HCT116 (cell line): ENCODE measurements at regions not wholly inside any gene's neighbourhood (a gene's known extent, or its start where the extent isn't known, plus 50 kb on each side); places are given as distances from the start of the nearest gene placed in this dataset.

Experiments used
- ATAC-seq: fragments of 200-7000 bp; cut with Tn5 transposase; 2 replicates; pipeline ENCODE4 v1.9.1; 2020; ENCODE audit warnings: mild to moderate bottlenecking, moderate library complexity
- BruUV-seq: library from RNA; stranded (reverse); fragments of 400-500 nt; replicated peaks from 2 replicates; lab custom pipeline; 2021; lab: Mats Ljungman, UMichigan
- CTCF ChIA-PET: fragments of 300-600 bp; sonication (Branson Sonifier 250); formaldehyde crosslinking; loops from one replicate; lab custom pipeline; 2021; ENCODE audit warnings: antibody characterized with exemption; lab: Charles Lee
- POLR2A ChIA-PET: fragments of 300-600, 350-600 bp; sonication (Branson Sonifier 250); formaldehyde crosslinking; loops from one replicate; lab custom pipeline; 2021; ENCODE audit warnings: antibody characterized with exemption; lab: Charles Lee
- RAD21 ChIA-PET, 2 experiments: fragments of 300-600 bp; sonication (Branson Sonifier 250); formaldehyde crosslinking; loops; one replicate each; lab custom pipeline; 2023; ENCODE audit warnings: low total read pairs in 2 of 2; ENCODE audit not compliant: uncharacterized antibody in 2 of 2, unreplicated experiment in 2 of 2, low non-redundant PET in 1 of 2; lab: Charles Lee
- DNase-seq: peaks from one replicate; pipeline ENCODE4 v3.0.0-alpha.2; 2010; ENCODE audit warnings: low read depth, low spot score
- H2AFZ ChIP-seq: fragments of 200-600 bp; shearing (Covaris generic), sonication (generic); 2 replicates; pipeline ENCODE4 v1.6.1; 2017; ENCODE audit warnings: low read depth, mixed run types, mixed read lengths, antibody characterized with exemption, low read length; ENCODE audit not compliant: poor library complexity, severe bottlenecking
- H3K27ac ChIP-seq: 2 replicates; pipeline ENCODE4 v1.5.1; 2012; ENCODE audit warnings: low read depth, low read length
- H3K27me3 ChIP-seq: fragments of 200-600 bp; sonication (generic); 2 replicates; pipeline ENCODE4 v1.6.1; 2016; ENCODE audit warnings: mixed run types, low read length, mixed read lengths; ENCODE audit not compliant: insufficient read depth
- H3K36me3 ChIP-seq, 2 experiments: fragments of 200-500 bp in 1 of 2; fragments of 200-600 bp in 1 of 2; sonication (Bioruptor generic) in 1 of 2; sonication (generic) in 1 of 2; 2 replicates each; pipeline versions ENCODE4 v1.5.1 to v1.6.1; 2014 to 2016; ENCODE audit warnings: low read length in 2 of 2, inconsistent platforms in 1 of 2, mixed read lengths in 1 of 2, mixed run types in 1 of 2; ENCODE audit not compliant: insufficient read depth in 2 of 2, control insufficient read depth in 1 of 2
- H3K4me1 ChIP-seq, 2 experiments: fragments of 200-600 bp in 1 of 2; sonication (generic) in 1 of 2; 2 replicates each; pipeline versions ENCODE4 v1.5.1 to v1.6.1; 2012 to 2017; ENCODE audit warnings: low read length in 2 of 2, inconsistent platforms in 1 of 2, mild to moderate bottlenecking in 1 of 2, mixed read lengths in 1 of 2, mixed run types in 1 of 2, moderate library complexity in 1 of 2; ENCODE audit not compliant: insufficient read depth in 2 of 2, control insufficient read depth in 1 of 2
- H3K4me2 ChIP-seq: fragments of 200-600 bp; sonication (generic); 2 replicates; pipeline ENCODE4 v1.6.1; 2017; ENCODE audit warnings: mixed run types, low read length, mixed read lengths
- H3K4me3 ChIP-seq, 2 experiments: fragments of 200-600 bp in 1 of 2; sonication (generic) in 1 of 2; replicated peaks in 1 of 2; 2 replicates each; pipeline ENCODE4 v1.5.1; 2011 to 2016; ENCODE audit warnings: low read length in 2 of 2, control low read depth in 1 of 2, low read depth in 1 of 2, mild to moderate bottlenecking in 1 of 2, mixed read lengths in 1 of 2, mixed run types in 1 of 2
- H3K79me2 ChIP-seq: fragments of 200-600 bp; sonication (generic); 2 replicates; pipeline ENCODE4 v1.6.1; 2017; ENCODE audit warnings: mild to moderate bottlenecking, mixed run types, low read length, moderate library complexity, mixed read lengths; ENCODE audit not compliant: insufficient read depth
- H3K9ac ChIP-seq: fragments of 200-600 bp; sonication (generic); 2 replicates; pipeline ENCODE4 v1.6.1; 2016; ENCODE audit warnings: low read length, mixed read lengths
- H3K9me2 ChIP-seq: fragments of 200-600 bp; sonication (generic), shearing (Covaris generic); 2 replicates; pipeline ENCODE4 v1.6.1; 2017; ENCODE audit warnings: mixed run types, mild to moderate bottlenecking, moderate library complexity; ENCODE audit not compliant: insufficient read depth
- H3K9me3 ChIP-seq, 2 experiments: fragments of 200-500 bp in 1 of 2; fragments of 200-600 bp in 1 of 2; sonication (Bioruptor generic) in 1 of 2; sonication (generic) in 1 of 2; 2 replicates each; pipeline ENCODE4 v1.6.1; 2014 to 2017; ENCODE audit warnings: low read length in 2 of 2, mixed read lengths in 2 of 2, inconsistent platforms in 1 of 2, low read depth in 1 of 2, mild to moderate bottlenecking in 1 of 2, mixed run types in 1 of 2, moderate library complexity in 1 of 2; ENCODE audit not compliant: control insufficient read depth in 1 of 2, insufficient read depth in 1 of 2
- H4K20me1 ChIP-seq: fragments of 200-600 bp; sonication (generic), shearing (Covaris generic); 2 replicates; pipeline ENCODE4 v1.6.1; 2017; ENCODE audit warnings: mixed run types, mild to moderate bottlenecking, moderate library complexity; ENCODE audit not compliant: insufficient read depth
- ATF3 ChIP-seq: IDR thresholded peaks from 2 replicates; pipeline ENCODE4 v1.6.1; 2012
- CBX3 ChIP-seq: IDR thresholded peaks from 2 replicates; pipeline ENCODE4 v1.6.1; 2012; ENCODE audit warnings: low read depth
- CEBPB ChIP-seq: IDR thresholded peaks from 2 replicates; pipeline ENCODE4 v1.6.1; 2012; ENCODE audit warnings: low read depth
- EGR1 ChIP-seq: IDR thresholded peaks from 2 replicates; pipeline ENCODE4 v1.6.1; 2012; ENCODE audit warnings: low read depth
- EZH2 ChIP-seq: fragments of 200-600 bp; sonication (generic); IDR thresholded peaks from 2 replicates; pipeline ENCODE4 v1.6.1; 2017; ENCODE audit warnings: antibody characterized with exemption, mixed run types
- EZH2phosphoT487 ChIP-seq: fragments of 200-600 bp; IDR thresholded peaks from 2 replicates; pipeline ENCODE4 v1.6.1; 2018; ENCODE audit warnings: antibody characterized with exemption, borderline replicate concordance
- JUND ChIP-seq: IDR thresholded peaks from 2 replicates; pipeline ENCODE4 v1.6.1; 2012
- POLR2A ChIP-seq: IDR thresholded peaks from 2 replicates; pipeline ENCODE4 v1.7.0; 2011; ENCODE audit warnings: borderline replicate concordance; ENCODE audit not compliant: insufficient read depth, insufficient read length; ENCODE audit errors: extremely low read depth
- POLR2AphosphoS5 ChIP-seq: IDR thresholded peaks from 2 replicates; pipeline ENCODE4 v1.6.1; 2011; ENCODE audit warnings: mild to moderate bottlenecking, low read depth, low read length, moderate library complexity
- REST ChIP-seq: IDR thresholded peaks from 2 replicates; pipeline ENCODE4 v1.6.1; 2012; ENCODE audit warnings: low read depth
- SIN3A ChIP-seq: IDR thresholded peaks from 2 replicates; pipeline ENCODE4 v1.6.1; 2012; ENCODE audit warnings: low read depth
- SP1 ChIP-seq: IDR thresholded peaks from 2 replicates; pipeline ENCODE4 v1.6.1; 2012; ENCODE audit warnings: low read depth
- TCF7L2 ChIP-seq: IDR thresholded peaks from 2 replicates; pipeline ENCODE4 v1.7.0; 2011; ENCODE audit warnings: borderline replicate concordance, inconsistent platforms; ENCODE audit not compliant: insufficient read depth, insufficient read length; ENCODE audit errors: extremely low read depth
- ZFX ChIP-seq: fragments of 450-650 bp; IDR thresholded peaks from 2 replicates; pipeline ENCODE4 v1.6.1; 2017
- intact Hi-C: fragments of 100-400 bp; cut with micrococcal nuclease; formaldehyde crosslinking; loops from 2 replicates; pipeline ENCODE4 v1.10.0; 2022

- no peak for ATAC-seq
- Histone ChIP-seq H3K36me3 (no peaks in the 10 kb centered on the region), H3K4me2 (no peak overlapping the region), H4K20me1 (no peaks in the 10 kb centered on the region), H2AFZ (no peak overlapping the region), H3K9me2 (no peaks in the 10 kb centered on the region), H3K27ac (no peak overlapping the region), H3K9ac (no peak overlapping the region), H3K27me3 (no peaks in the 10 kb centered on the region), H3K4me3 (no peak overlapping the region), H3K9me3 (no peaks in the 10 kb centered on the region), H3K4me1 (no peaks in the 10 kb centered on the region; a peak in 1 of 4 replicates), H3K79me2 (no peaks in the 10 kb centered on the region)
- no peak for DNase-seq
- ChIA-PET CTCF (no interaction called here), RAD21 (no interaction called here), POLR2A (no interaction called here)
- intact Hi-C loops = no loop called here
- no peak for TF ChIP-seq ZFX
- BruUV-seq = no TSS peak
Observed at GRCh38 chr9:113649054-113649453, 185.5 kb downstream of the RGS3 start.

- no peak for ATAC-seq
- TF ChIP-seq POLR2AphosphoS5 = no peak
- TF ChIP-seq JUND = no peak
- TF ChIP-seq ATF3 = no peak
- TF ChIP-seq EZH2phosphoT487 = no peak
- TF ChIP-seq EZH2 = no peak
- TF ChIP-seq SP1 = no peak
- no peak for TF ChIP-seq POLR2A
- TF ChIP-seq SIN3A = no peak
- no peak for TF ChIP-seq CEBPB
- TF ChIP-seq EGR1 = no peak
- no peak for TF ChIP-seq TCF7L2
- TF ChIP-seq REST = no peak
- TF ChIP-seq CBX3 = no peak
- RAD21 ChIA-PET = no interaction called here
- no peak for DNase-seq
- Histone ChIP-seq H2AFZ (no peak overlapping the region), H3K4me2 (no peak overlapping the region), H3K4me3 (no peak overlapping the region), H3K4me1 (no peaks in the 10 kb centered on the region; a peak in 1 of 4 replicates), H3K9ac (no peak overlapping the region), H3K9me3 (no peaks in the 10 kb centered on the region), H3K9me2 (no peaks in the 10 kb centered on the region), H3K27ac (no peak overlapping the region), H4K20me1 (no peaks in the 10 kb centered on the region), H3K79me2 (no peaks in the 10 kb centered on the region), H3K36me3 (no peaks in the 10 kb centered on the region), H3K27me3 (no peaks in the 10 kb centered on the region)
- BruUV-seq = no TSS peak
- intact Hi-C loops = loop anchor here (10.0 kb wide), 1 partner anchor 345 kb away; the partner anchor contains the start of gene RNF183
- CTCF ChIA-PET = interaction anchor here (1.1 to 1.7 kb wide), 3 partner anchors 32 to 58 kb away, joined by 3 to 6 read pairs (median 4); no protein-coding TSS in a partner anchor
- POLR2A ChIA-PET = no interaction called here
Observed at GRCh38 chr9:113649855-113650206, 186.3 kb downstream of the RGS3 start.
